DOHH2 (cell line): ENCODE measurements at regions not wholly inside any gene's neighbourhood (a gene's known extent, or its start where the extent isn't known, plus 50 kb on each side); places are given as distances from the start of the nearest gene placed in this dataset.

ENCODE experiments used
- H3F3A ChIP-seq: fragments of 200-600 bp; sonication (generic), shearing (Covaris generic); 2 replicates; pipeline ENCODE4 v1.6.0; 2016; ENCODE audit warnings: antibody characterized with exemption, mild to moderate bottlenecking; ENCODE audit not compliant: control insufficient read depth, insufficient read depth
- H3K27ac ChIP-seq: fragments of 200-600 bp; sonication (generic); 2 replicates; pipeline ENCODE4 v1.5.1; 2014; ENCODE audit warnings: low read depth, mild to moderate bottlenecking, low read length, moderate library complexity
- H3K27me3 ChIP-seq: fragments of 200-600 bp; sonication (generic); 2 replicates; pipeline ENCODE4 v1.6.1; 2014; ENCODE audit warnings: mild to moderate bottlenecking, low read length, mixed read lengths; ENCODE audit not compliant: control insufficient read depth
- H3K36me3 ChIP-seq: fragments of 200-600 bp; sonication (generic); 2 replicates; pipeline ENCODE4 v1.6.1; 2014; ENCODE audit warnings: mild to moderate bottlenecking, low read length, moderate library complexity, mixed read lengths; ENCODE audit not compliant: control insufficient read depth
- H3K4me1 ChIP-seq: fragments of 200-600 bp; sonication (generic); 2 replicates; pipeline ENCODE4 v1.6.1; 2014; ENCODE audit warnings: mild to moderate bottlenecking, low read length, mixed read lengths; ENCODE audit not compliant: control insufficient read depth
- H3K4me2 ChIP-seq: fragments of 200-600 bp; sonication (generic); 2 replicates; pipeline ENCODE4 v1.6.0; 2014; ENCODE audit warnings: mild to moderate bottlenecking, low read length, moderate library complexity
- H3K4me3 ChIP-seq: fragments of 200-600 bp; sonication (generic); 2 replicates; pipeline ENCODE4 v1.5.1; 2014; ENCODE audit warnings: mild to moderate bottlenecking, low read length, mixed read lengths
- H3K79me2 ChIP-seq: fragments of 200-600 bp; sonication (generic); 2 replicates; pipeline ENCODE4 v1.6.1; 2014; ENCODE audit warnings: mild to moderate bottlenecking, low read length, mixed read lengths; ENCODE audit not compliant: control insufficient read depth
- H3K9me2 ChIP-seq: fragments of 200-600 bp; sonication (generic); replicated peaks from 2 replicates; pipeline ENCODE4 v1.6.1; 2014; ENCODE audit warnings: mild to moderate bottlenecking, low read length, mixed read lengths; ENCODE audit not compliant: control insufficient read depth
- H3K9me3 ChIP-seq: fragments of 200-600 bp; sonication (generic); 2 replicates; pipeline ENCODE4 v1.6.1; 2014; ENCODE audit warnings: antibody characterized with exemption, low read length, mixed read lengths; ENCODE audit not compliant: control insufficient read depth, insufficient read depth
- H4K20me1 ChIP-seq: fragments of 200-600 bp; sonication (generic); 2 replicates; pipeline ENCODE4 v1.6.0; 2014; ENCODE audit warnings: low read depth, mild to moderate bottlenecking, antibody characterized with exemption, low read length, moderate library complexity; ENCODE audit not compliant: control insufficient read depth, insufficient read depth
- EZH2phosphoT487 ChIP-seq: fragments of 200-600 bp; sonication (generic); IDR thresholded peaks from 2 replicates; pipeline ENCODE4 v1.6.1; 2017; ENCODE audit warnings: borderline replicate concordance, mild to moderate bottlenecking, antibody characterized with exemption, low read length, moderate library complexity, mixed read lengths
- TF ChIP-seq, protein P1 (sequence below): fragments of 200-600 bp; sonication (generic); IDR thresholded peaks from one replicate; pipeline ENCODE4 v1.5.1; 2014; ENCODE audit warnings: antibody characterized with exemption, mild to moderate bottlenecking, low read depth, low read length; ENCODE audit not compliant: poor library complexity, severe bottlenecking

DNA sequence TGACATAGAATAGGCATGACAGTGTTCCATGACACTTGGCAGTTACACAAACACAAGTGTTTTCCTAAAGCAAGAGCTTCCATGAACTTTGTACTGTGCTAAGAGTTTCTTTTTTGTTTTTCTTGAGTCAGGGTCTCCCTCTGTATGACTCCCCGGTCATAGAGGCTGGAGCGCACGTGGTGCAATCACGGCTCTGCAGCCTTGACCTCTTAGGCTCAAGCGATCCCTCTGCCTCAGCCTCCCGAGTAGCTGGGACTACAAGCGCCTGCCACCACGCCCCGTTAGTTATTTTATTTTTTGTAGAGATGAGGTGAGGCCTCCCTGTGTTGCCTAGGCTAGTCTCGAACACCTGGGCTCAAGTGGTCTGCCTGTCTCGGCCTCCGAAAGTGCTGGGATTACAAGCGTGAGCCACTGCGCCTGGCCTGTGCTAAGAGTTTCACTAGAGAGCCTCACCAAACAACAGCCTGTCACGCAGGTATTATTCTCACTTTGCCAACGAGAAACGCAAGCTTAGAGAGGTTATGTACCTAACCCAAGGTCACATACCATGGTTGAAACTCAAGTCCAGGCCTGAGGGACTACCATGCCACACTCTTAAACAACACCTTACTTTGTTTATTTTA is 355.9 kb downstream of the KLF12 start:
- Histone ChIP-seq H3K9me3 (no peaks in the 10 kb centered on the region), H3K36me3 (no peaks in the 10 kb centered on the region), H3K79me2 (no peaks in the 10 kb centered on the region), H3K4me2 (no peak overlapping the region), H3F3A (no peaks in the 10 kb centered on the region), H4K20me1 (no peaks in the 10 kb centered on the region), H3K27me3 (no peaks in the 10 kb centered on the region), H3K9me2 (no peaks in the 10 kb centered on the region), H3K27ac (no peak overlapping the region), H3K4me3 (no peak overlapping the region), H3K4me1 (no peaks in the 10 kb centered on the region)
- TF ChIP-seq, protein P1, sequence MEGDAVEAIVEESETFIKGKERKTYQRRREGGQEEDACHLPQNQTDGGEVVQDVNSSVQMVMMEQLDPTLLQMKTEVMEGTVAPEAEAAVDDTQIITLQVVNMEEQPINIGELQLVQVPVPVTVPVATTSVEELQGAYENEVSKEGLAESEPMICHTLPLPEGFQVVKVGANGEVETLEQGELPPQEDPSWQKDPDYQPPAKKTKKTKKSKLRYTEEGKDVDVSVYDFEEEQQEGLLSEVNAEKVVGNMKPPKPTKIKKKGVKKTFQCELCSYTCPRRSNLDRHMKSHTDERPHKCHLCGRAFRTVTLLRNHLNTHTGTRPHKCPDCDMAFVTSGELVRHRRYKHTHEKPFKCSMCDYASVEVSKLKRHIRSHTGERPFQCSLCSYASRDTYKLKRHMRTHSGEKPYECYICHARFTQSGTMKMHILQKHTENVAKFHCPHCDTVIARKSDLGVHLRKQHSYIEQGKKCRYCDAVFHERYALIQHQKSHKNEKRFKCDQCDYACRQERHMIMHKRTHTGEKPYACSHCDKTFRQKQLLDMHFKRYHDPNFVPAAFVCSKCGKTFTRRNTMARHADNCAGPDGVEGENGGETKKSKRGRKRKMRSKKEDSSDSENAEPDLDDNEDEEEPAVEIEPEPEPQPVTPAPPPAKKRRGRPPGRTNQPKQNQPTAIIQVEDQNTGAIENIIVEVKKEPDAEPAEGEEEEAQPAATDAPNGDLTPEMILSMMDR, result no peak
- TF ChIP-seq EZH2phosphoT487, result no peak

DNA sequence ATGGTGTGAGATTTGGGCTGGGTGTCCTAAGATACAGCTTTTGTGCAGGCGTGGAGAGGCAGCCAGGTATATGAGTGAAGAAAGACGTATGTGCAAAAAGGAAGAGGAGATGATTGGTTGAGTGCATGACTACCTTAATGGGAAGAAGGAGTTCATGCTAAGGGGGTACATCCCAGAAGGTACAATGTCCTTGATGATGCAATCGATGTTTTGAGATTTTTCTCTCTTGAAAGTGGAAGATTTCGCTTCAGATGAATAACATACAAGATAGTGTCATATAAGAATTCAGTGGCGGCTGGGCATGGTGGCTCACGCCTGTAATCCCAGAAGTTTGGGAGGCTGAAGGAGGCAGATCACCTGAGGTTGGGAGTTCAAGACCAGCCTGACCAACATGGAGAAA is 357.1 kb downstream of the KLF12 start:
- Histone ChIP-seq H3K4me2 (no peak overlapping the region), H3K9me3 (no peaks in the 10 kb centered on the region), H3K79me2 (no peaks in the 10 kb centered on the region), H3K27ac (no peak overlapping the region), H3F3A (no peaks in the 10 kb centered on the region), H3K27me3 (no peaks in the 10 kb centered on the region), H3K4me3 (no peak overlapping the region), H3K9me2 (no peaks in the 10 kb centered on the region), H4K20me1 (no peaks in the 10 kb centered on the region), H3K36me3 (no peaks in the 10 kb centered on the region), H3K4me1 (no peaks in the 10 kb centered on the region)
- TF ChIP-seq, protein P1, result no peak
- no peak for TF ChIP-seq EZH2phosphoT487

DNA sequence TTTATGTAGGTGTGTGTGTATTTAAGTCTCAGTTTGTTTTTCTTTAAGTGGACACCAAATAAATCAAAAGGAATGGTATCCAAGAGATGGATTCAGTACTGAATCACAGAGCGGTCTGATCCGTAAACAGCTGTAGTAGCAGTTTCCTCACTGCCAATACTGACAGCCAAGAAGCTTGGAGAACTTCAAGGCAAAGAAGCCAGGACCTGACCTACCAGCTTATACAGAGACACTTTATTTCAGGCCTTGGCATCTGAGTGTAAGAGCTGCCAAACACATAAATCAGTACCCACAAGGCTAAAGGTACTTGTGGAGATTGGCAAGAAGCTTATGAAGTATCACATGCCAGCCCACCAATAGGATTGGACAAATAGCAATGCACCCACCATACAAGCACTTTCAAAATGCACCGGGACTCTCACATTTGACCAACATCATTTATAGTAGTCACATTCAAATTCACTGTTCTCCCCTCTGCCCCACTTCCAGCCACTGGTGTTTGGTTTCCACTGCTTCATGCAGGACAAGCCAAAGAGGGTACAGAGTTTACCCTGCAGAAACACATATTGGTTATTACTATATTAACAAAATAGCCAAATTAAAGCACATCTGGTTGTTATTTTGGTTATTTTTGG is 357.9 kb downstream of the KLF12 start:
- Histone ChIP-seq H4K20me1 (no peaks in the 10 kb centered on the region), H3K27ac (no peak overlapping the region), H3K27me3 (no peaks in the 10 kb centered on the region), H3K4me2 (no peak overlapping the region), H3K79me2 (no peaks in the 10 kb centered on the region), H3K9me3 (no peaks in the 10 kb centered on the region), H3F3A (no peaks in the 10 kb centered on the region), H3K9me2 (no peaks in the 10 kb centered on the region), H3K4me1 (no peaks in the 10 kb centered on the region), H3K4me3 (no peak overlapping the region), H3K36me3 (no peaks in the 10 kb centered on the region)
- TF ChIP-seq, protein P1, result no peak
- no peak for TF ChIP-seq EZH2phosphoT487
